IPS-20b (cell line): ENCODE measurements at regions not wholly inside any gene's neighbourhood (a gene's known extent, or its start where the extent isn't known, plus 50 kb on each side); places are given as distances from the start of the nearest gene placed in this dataset.

Experiments used
- H3K27ac ChIP-seq: one replicate; pipeline ENCODE4 v1.5.1; 2013; ENCODE audit warnings: low read length
- H3K27me3 ChIP-seq: 2 replicates; pipeline ENCODE4 v1.6.1; 2013; ENCODE audit warnings: mild to moderate bottlenecking, low read length, inconsistent platforms; ENCODE audit not compliant: insufficient read depth
- H3K36me3 ChIP-seq: 2 replicates; pipeline ENCODE4 v1.6.1; 2013; ENCODE audit warnings: low read depth, mild to moderate bottlenecking, inconsistent platforms, low read length, moderate library complexity; ENCODE audit not compliant: insufficient read depth
- H3K4me1 ChIP-seq: 2 replicates; pipeline ENCODE4 v1.6.1; 2013; ENCODE audit warnings: mild to moderate bottlenecking, control low read depth, inconsistent platforms, low read length, moderate library complexity; ENCODE audit not compliant: insufficient read depth
- H3K4me3 ChIP-seq: 2 replicates; pipeline ENCODE4 v1.5.1; 2013; ENCODE audit warnings: mild to moderate bottlenecking, low read length, inconsistent platforms
- H3K9ac ChIP-seq: 2 replicates; pipeline ENCODE4 v1.6.1; 2013; ENCODE audit warnings: low read depth, mild to moderate bottlenecking, inconsistent platforms, low read length, moderate library complexity
- H3K9me3 ChIP-seq: 2 replicates; pipeline ENCODE4 v1.6.1; 2013; ENCODE audit warnings: mild to moderate bottlenecking, low read depth, low read length, inconsistent platforms; ENCODE audit not compliant: insufficient read depth

- peaks cover 8% of the 10 kb centered on the region; the same call in 1 of the 2 replicates for H3K4me1 ChIP-seq
- no peaks in the 10 kb centered on the region for H3K9me3 ChIP-seq
- no peak overlapping the region for H3K4me3 ChIP-seq
- no peak overlapping the region for H3K9ac ChIP-seq
- no peak overlapping the region for H3K27ac ChIP-seq
- H3K36me3 ChIP-seq: no peaks in the 10 kb centered on the region
- no peaks in the 10 kb centered on the region for H3K27me3 ChIP-seq
Measured at GRCh38 chr6:147742440-147742839, 233.9 kb downstream of the SAMD5 start.

- no peak overlapping the region for H3K4me3 ChIP-seq
- H3K9me3 ChIP-seq: no peaks in the 10 kb centered on the region
- no peaks in the 10 kb centered on the region for H3K27me3 ChIP-seq
- H3K36me3 ChIP-seq: no peaks in the 10 kb centered on the region
- H3K27ac ChIP-seq: no peak overlapping the region
- peaks cover 5% of the 10 kb centered on the region; the same call in 1 of the 2 replicates for H3K4me1 ChIP-seq
- H3K9ac ChIP-seq: no peak overlapping the region
Measured at GRCh38 chr6:147744012-147744411, 235.5 kb downstream of the SAMD5 start.

GRCh38 chr6:147749331-147749730 is 240.8 kb downstream of the SAMD5 start:
- Histone ChIP-seq H3K27me3 (no peaks in the 10 kb centered on the region), H3K9me3 (no peaks in the 10 kb centered on the region), H3K27ac (no peak overlapping the region), H3K9ac (no peak overlapping the region), H3K4me3 (no peak overlapping the region), H3K36me3 (no peaks in the 10 kb centered on the region), H3K4me1 (no peaks in the 10 kb centered on the region)

GRCh38 chr6:147750413-147750812 is 241.9 kb downstream of the SAMD5 start:
- Histone ChIP-seq H3K9me3 (no peaks in the 10 kb centered on the region), H3K27ac (no peak overlapping the region), H3K4me3 (no peak overlapping the region), H3K36me3 (no peaks in the 10 kb centered on the region), H3K9ac (no peak overlapping the region), H3K27me3 (no peaks in the 10 kb centered on the region), H3K4me1 (no peaks in the 10 kb centered on the region)

GRCh38 chr6:147751232-147751631 is 242.7 kb downstream of the SAMD5 start:
- no peak overlapping the region for H3K27ac ChIP-seq

GRCh38 chr6:147752689-147753403 is 244.4 kb downstream of the SAMD5 start:
- no peaks in the 10 kb centered on the region for H3K36me3 ChIP-seq
- no peak overlapping the region for H3K27ac ChIP-seq
- no peaks in the 10 kb centered on the region for H3K9me3 ChIP-seq
- H3K27me3 ChIP-seq: no peaks in the 10 kb centered on the region
- H3K4me1 ChIP-seq: no peaks in the 10 kb centered on the region
- no peak overlapping the region for H3K9ac ChIP-seq
- H3K4me3 ChIP-seq: no peak overlapping the region

More at GRCh38 chr6:147751232-147751631, 242.7 kb downstream of the SAMD5 start:
- no peaks in the 10 kb centered on the region for H3K9me3 ChIP-seq
- no peaks in the 10 kb centered on the region for H3K4me1 ChIP-seq
- no peaks in the 10 kb centered on the region for H3K36me3 ChIP-seq
- no peak overlapping the region for H3K9ac ChIP-seq
- no peaks in the 10 kb centered on the region for H3K27me3 ChIP-seq
- H3K4me3 ChIP-seq: no peak overlapping the region

GRCh38 chr6:147755999-147756398 is 247.5 kb downstream of the SAMD5 start:
- no peaks in the 10 kb centered on the region for H3K4me1 ChIP-seq
- H3K4me3 ChIP-seq: no peak overlapping the region
- H3K9me3 ChIP-seq: no peaks in the 10 kb centered on the region
- no peak overlapping the region for H3K27ac ChIP-seq
- no peaks in the 10 kb centered on the region for H3K36me3 ChIP-seq
- H3K27me3 ChIP-seq: no peaks in the 10 kb centered on the region
- H3K9ac ChIP-seq: no peak overlapping the region

- Histone ChIP-seq H3K4me3 (no peak overlapping the region), H3K36me3 (no peaks in the 10 kb centered on the region), H3K27me3 (no peaks in the 10 kb centered on the region), H3K9me3 (no peaks in the 10 kb centered on the region), H3K9ac (no peak overlapping the region), H3K4me1 (no peaks in the 10 kb centered on the region), H3K27ac (no peak overlapping the region)
Measured at GRCh38 chr6:147756891-147757290, 248.4 kb downstream of the SAMD5 start.

GRCh38 chr6:147757291-147757690 is 248.8 kb downstream of the SAMD5 start:
- Histone ChIP-seq H3K36me3 (no peaks in the 10 kb centered on the region), H3K4me1 (no peaks in the 10 kb centered on the region), H3K27me3 (no peaks in the 10 kb centered on the region), H3K9me3 (no peaks in the 10 kb centered on the region), H3K9ac (no peak overlapping the region), H3K4me3 (no peak overlapping the region), H3K27ac (no peak overlapping the region)

GRCh38 chr6:147758303-147758702 is 249.8 kb downstream of the SAMD5 start:
- Histone ChIP-seq H3K27ac (no peak overlapping the region), H3K4me1 (no peaks in the 10 kb centered on the region), H3K9ac (no peak overlapping the region), H3K9me3 (no peaks in the 10 kb centered on the region), H3K4me3 (no peak overlapping the region), H3K27me3 (no peaks in the 10 kb centered on the region), H3K36me3 (no peaks in the 10 kb centered on the region)

GRCh38 chr6:147759093-147759492 is 250.6 kb downstream of the SAMD5 start:
- Histone ChIP-seq H3K27me3 (no peaks in the 10 kb centered on the region), H3K9ac (no peak overlapping the region), H3K4me3 (no peak overlapping the region), H3K27ac (no peak overlapping the region), H3K36me3 (no peaks in the 10 kb centered on the region), H3K4me1 (no peaks in the 10 kb centered on the region), H3K9me3 (no peaks in the 10 kb centered on the region)

- no peak overlapping the region for H3K27ac ChIP-seq
- H3K9ac ChIP-seq: no peak overlapping the region
- H3K9me3 ChIP-seq: no peaks in the 10 kb centered on the region
- no peaks in the 10 kb centered on the region for H3K36me3 ChIP-seq
- no peaks in the 10 kb centered on the region for H3K27me3 ChIP-seq
- no peaks in the 10 kb centered on the region for H3K4me1 ChIP-seq
- no peak overlapping the region for H3K4me3 ChIP-seq
Measured at GRCh38 chr6:147759536-147759935, 251.0 kb downstream of the SAMD5 start.
